ENCODE measurements at regions not wholly inside any gene's neighbourhood (a gene's known extent, or its start where the extent isn't known, plus 50 kb on each side); places are given as distances from the start of the nearest gene placed in this dataset.

GRCh38 chr1:30381266-30381665 is 342.1 kb downstream of the MATN1 start:
- RAD21 ChIA-PET (ENCODE audit: low non-redundant PET in 1 of 2, low total read pairs in 2 of 2, uncharacterized antibody in 2 of 2, unreplicated experiment in 2 of 2) = interaction anchor here (1.2 to 1.5 kb wide), 2 partner anchors 149 to 327 kb away, joined by 3 to 8 read pairs; no protein-coding TSS in a partner anchor
- Histone ChIP-seq H3K4me2 (ENCODE audit: low read length) (no peak overlapping the region), H3K27ac (ENCODE audit: low read depth, low read length) (no peak overlapping the region), H2AFZ (ENCODE audit: low read depth, low read length, poor library complexity, severe bottlenecking) (no peak overlapping the region), H3K36me3 (ENCODE audit: control insufficient read depth in 1 of 2, insufficient read depth in 2 of 2, low read length in 2 of 2) (no peaks in the 10 kb centered on the region), H3K9me3 (ENCODE audit: control insufficient read depth in 1 of 2, insufficient read depth in 1 of 2, low read depth in 1 of 2, low read length in 2 of 2) (no peaks in the 10 kb centered on the region), H4K20me1 (ENCODE audit: insufficient read depth) (no peaks in the 10 kb centered on the region), H3K27me3 (ENCODE audit: insufficient read depth, low read length) (0 out of 2 replicates have a peak, but pooled peaks cover 3% of the 10 kb centered on the region), H3K79me2 (ENCODE audit: insufficient read depth, low read length) (no peaks in the 10 kb centered on the region), H3K9me2 (ENCODE audit: insufficient read depth) (no peaks in the 10 kb centered on the region), H3K9ac (ENCODE audit: low read length) (no peak overlapping the region), H3K4me1 (ENCODE audit: control insufficient read depth in 1 of 2, insufficient read depth in 2 of 2, low read length in 2 of 2) (peaks cover 0 to 11% of the 10 kb centered on the region in 2 experiments; a peak in 3 of 4 replicates), H3K4me3 (replicated peaks in 1 of 2; ENCODE audit: low read depth in 1 of 2, low read length in 2 of 2) (no peak overlapping the region)
- TF ChIP-seq SIN3A (IDR thresholded peaks at IDR 0.05; ENCODE audit: low read depth) = no peak
- TF ChIP-seq YY1 (IDR thresholded peaks at IDR 0.05; ENCODE audit: extremely low read depth, insufficient replicate concordance, low read depth, low read length) = no peak
- no peak for TF ChIP-seq EZH2 (IDR thresholded peaks at IDR 0.05)
- TF ChIP-seq EZH2phosphoT487 (IDR thresholded peaks at IDR 0.05; ENCODE audit: borderline replicate concordance) = no peak
- no peak for TF ChIP-seq ELF1 (IDR thresholded peaks at IDR 0.05; ENCODE audit: borderline replicate concordance, low read depth)
- no peak for TF ChIP-seq TCF7L2 (IDR thresholded peaks at IDR 0.05; ENCODE audit: borderline replicate concordance, extremely low read depth, insufficient read depth, insufficient read length)
- TF ChIP-seq ZFX (IDR thresholded peaks at IDR 0.05) = no peak
- no peak for TF ChIP-seq ZNF274 (IDR thresholded peaks at IDR 0.05; ENCODE audit: low read depth, low read length)
- TF ChIP-seq CBX3 (IDR thresholded peaks at IDR 0.05; ENCODE audit: low read depth) = no peak
- TF ChIP-seq ATF3 (IDR thresholded peaks at IDR 0.05) = no peak
- TF ChIP-seq SRF (IDR thresholded peaks at IDR 0.05; ENCODE audit: low read depth) = no peak
- no peak for TF ChIP-seq ZBTB33 (IDR thresholded peaks at IDR 0.05; ENCODE audit: extremely low read depth, insufficient replicate concordance, low read length)
- no peak for TF ChIP-seq CTCF (IDR thresholded peaks at IDR 0.05 in 2 of 3, conservative IDR thresholded peaks at IDR 0.05 in 1 of 3; ENCODE audit: borderline replicate concordance in 1 of 3, insufficient read depth in 1 of 3, low read depth in 2 of 3, low read length in 2 of 3)
- no peak for TF ChIP-seq REST (IDR thresholded peaks at IDR 0.05; ENCODE audit: low read depth)
- CTCF ChIA-PET = interaction anchor here (0.7 to 2.9 kb wide), 28 partner anchors 8 to 965 kb away, joined by 3 to 54 read pairs (median 6); no protein-coding TSS in a partner anchor
- intact Hi-C loops (cut with micrococcal nuclease) = loop anchor here (5.0 kb wide), 1 partner anchor 1004 kb away; no protein-coding TSS in a partner anchor
- POLR2A ChIA-PET = interaction anchor here (1.5 kb wide), 1 partner anchor 45 kb away, joined by 4 read pairs; no protein-coding TSS in a partner anchor
- BruUV-seq (replicated peaks) = no TSS peak
- DNase-seq (ENCODE audit: low read depth, low spot score) = no peak
- no peak for ATAC-seq

All from HCT116 (cell line).